HFFc6 (cell line): ENCODE measurements at regions not wholly inside any gene's neighbourhood (a gene's known extent, or its start where the extent isn't known, plus 50 kb on each side); places are given as distances from the start of the nearest gene placed in this dataset.

Source experiments
- DNase-seq: peaks from one replicate; pipeline ENCODE4 v3.0.0-alpha.2; 2018
- H3K27ac Mint-ChIP-seq: 2 replicates; pipeline ENCODE4 v1.8.0; 2020; ENCODE audit warnings: mild to moderate bottlenecking, mixed read lengths
- H3K27me3 Mint-ChIP-seq: 2 replicates; pipeline ENCODE4 v1.8.0; 2021; ENCODE audit warnings: mild to moderate bottlenecking, moderate library complexity, mixed read lengths; ENCODE audit not compliant: insufficient read depth
- H3K36me3 Mint-ChIP-seq: 2 replicates; pipeline ENCODE4 v1.8.0; 2021; ENCODE audit warnings: low read depth, mixed read lengths
- H3K4me1 Mint-ChIP-seq: 2 replicates; pipeline ENCODE4 v1.8.0; 2020; ENCODE audit warnings: low read depth, mixed read lengths
- H3K4me3 Mint-ChIP-seq: 2 replicates; pipeline ENCODE4 v1.8.0; 2020; ENCODE audit warnings: mild to moderate bottlenecking, moderate library complexity, mixed read lengths
- H3K9me3 Mint-ChIP-seq: 2 replicates; pipeline ENCODE4 v1.8.0; 2020; ENCODE audit warnings: mild to moderate bottlenecking, mixed read lengths
- CTCF ChIP-seq: fragments of 200-600 bp; sonication (generic); IDR thresholded peaks from 2 replicates; pipeline ENCODE4 v1.5.0; 2021; ENCODE audit warnings: antibody characterized with exemption, mild to moderate bottlenecking

GRCh38 chr5:60018091-60018490, 124.6 kb upstream of the PDE4D start:
- no peaks in the 10 kb centered on the region for H3K36me3 Mint-ChIP-seq
- H3K9me3 Mint-ChIP-seq: peaks cover 4% of the 10 kb centered on the region; the same call in 1 of the 2 replicates
- no peak overlapping the region for H3K4me3 Mint-ChIP-seq
- H3K4me1 Mint-ChIP-seq: no peaks in the 10 kb centered on the region
- no peaks in the 10 kb centered on the region for H3K27me3 Mint-ChIP-seq
- no peak for DNase-seq
- no peak for TF ChIP-seq CTCF
- no peak overlapping the region for H3K27ac Mint-ChIP-seq

GRCh38 chr5:60014331-60014730, 120.8 kb upstream of the PDE4D start:
- Mint-ChIP-seq H3K36me3 (no peaks in the 10 kb centered on the region), H3K27me3 (no peaks in the 10 kb centered on the region), H3K9me3 (peaks cover 4% of the 10 kb centered on the region; the same call in 1 of the 2 replicates), H3K4me3 (no peak overlapping the region), H3K27ac (no peak overlapping the region), H3K4me1 (no peaks in the 10 kb centered on the region)
- TF ChIP-seq CTCF: no peak
- no peak for DNase-seq

GRCh38 chr5:60010853-60011252, 117.3 kb upstream of the PDE4D start:
- Mint-ChIP-seq H3K4me3 (no peak overlapping the region), H3K27me3 (no peaks in the 10 kb centered on the region)
- no peak for TF ChIP-seq CTCF

GRCh38 chr5:60010328-60010727, 116.8 kb upstream of the PDE4D start:
- Mint-ChIP-seq H3K9me3 (no peaks in the 10 kb centered on the region), H3K36me3 (no peaks in the 10 kb centered on the region), H3K4me3 (no peak overlapping the region)

More at GRCh38 chr5:60010853-60011252, 117.3 kb upstream of the PDE4D start:
- Mint-ChIP-seq H3K27ac (no peak overlapping the region), H3K9me3 (no peaks in the 10 kb centered on the region; the same call in 1 of the 2 replicates), H3K36me3 (no peaks in the 10 kb centered on the region), H3K4me1 (no peaks in the 10 kb centered on the region)
- DNase-seq: no peak

GRCh38 chr5:60007729-60008128, 114.2 kb upstream of the PDE4D start:
- H3K27ac Mint-ChIP-seq: no peak overlapping the region
- no peak for TF ChIP-seq CTCF
- H3K4me1 Mint-ChIP-seq: no peaks in the 10 kb centered on the region
- DNase-seq: no peak
- H3K9me3 Mint-ChIP-seq: no peaks in the 10 kb centered on the region
- H3K36me3 Mint-ChIP-seq: no peaks in the 10 kb centered on the region
- no peaks in the 10 kb centered on the region for H3K27me3 Mint-ChIP-seq
- H3K4me3 Mint-ChIP-seq: no peak overlapping the region

More at GRCh38 chr5:60010328-60010727, 116.8 kb upstream of the PDE4D start:
- Mint-ChIP-seq H3K4me1 (no peaks in the 10 kb centered on the region), H3K27me3 (no peaks in the 10 kb centered on the region), H3K27ac (no peak overlapping the region)
- peak; percentile 50 for TF ChIP-seq CTCF
- DNase-seq: no peak

- H3K27ac Mint-ChIP-seq: no peak overlapping the region
- TF ChIP-seq CTCF: no peak
- no peaks in the 10 kb centered on the region; the same call in 1 of the 2 replicates for H3K9me3 Mint-ChIP-seq
- no peak for DNase-seq
- H3K27me3 Mint-ChIP-seq: no peaks in the 10 kb centered on the region
- H3K36me3 Mint-ChIP-seq: no peaks in the 10 kb centered on the region
- H3K4me3 Mint-ChIP-seq: no peak overlapping the region
- H3K4me1 Mint-ChIP-seq: no peaks in the 10 kb centered on the region
Observed at GRCh38 chr5:59999056-59999455, 105.5 kb upstream of the PDE4D start.
